ENCODE measurements at regions not wholly inside any gene's neighbourhood (a gene's known extent, or its start where the extent isn't known, plus 50 kb on each side); places are given as distances from the start of the nearest gene placed in this dataset.

GRCh38 chr2:12896318-12896982 is 179.7 kb downstream of the TRIB2 start:
- TF ChIP-seq CTCF (IDR thresholded peaks at IDR 0.05; ENCODE audit: extremely low read depth in 1 of 2, insufficient read depth in 1 of 2, low read depth in 1 of 2, low read length in 2 of 2) (no peak), MAX (IDR thresholded peaks at IDR 0.05; ENCODE audit: insufficient read depth, insufficient read length) (no peak)

Data from endothelial cell of umbilical vein (primary cell).